Stimulated activated memory B cell treated with anti-CD40 and anti-IgM and Interleukin-4, amounts not matched to agents 10 μg/mL and 1 μg/mL and 100 μg/mL, for 72 hours (primary cell): ENCODE measurements at regions not wholly inside any gene's neighbourhood (a gene's known extent, or its start where the extent isn't known, plus 50 kb on each side); places are given as distances from the start of the nearest gene placed in this dataset.

Experiments used
- ATAC-seq: fragments of 150-1000 bp; cut with Tn5 transposase; 2 replicates; pipeline ENCODE4 v1.10.0; 2021
- H3K27ac Mint-ChIP-seq: one replicate; pipeline ENCODE4 v1.8.0; 2022; ENCODE audit warnings: mild to moderate bottlenecking, mixed read lengths
- H3K27me3 Mint-ChIP-seq: one replicate; pipeline ENCODE4 v1.8.0; 2022; ENCODE audit warnings: mixed read lengths
- H3K36me3 Mint-ChIP-seq: one replicate; pipeline ENCODE4 v1.8.0; 2022; ENCODE audit warnings: mixed read lengths
- H3K4me1 Mint-ChIP-seq: one replicate; pipeline ENCODE4 v1.8.0; 2022; ENCODE audit warnings: mixed read lengths
- H3K4me3 Mint-ChIP-seq: one replicate; pipeline ENCODE4 v1.8.0; 2022; ENCODE audit warnings: mild to moderate bottlenecking, moderate library complexity, mixed read lengths
- H3K9me3 Mint-ChIP-seq: one replicate; pipeline ENCODE4 v1.8.0; 2022; ENCODE audit warnings: mixed read lengths

- Mint-ChIP-seq H3K4me1 (peaks cover 9% of the 10 kb centered on the region), H3K27ac (no peak overlapping the region), H3K4me3 (no peak overlapping the region), H3K27me3 (no peaks in the 10 kb centered on the region), H3K9me3 (peaks cover 4% of the 10 kb centered on the region), H3K36me3 (no peaks in the 10 kb centered on the region)
- no peak for ATAC-seq
These were observed 113.8 kb downstream of the GADD45G start for GRCh38 chr9:89718651-89719050.

GRCh38 chr9:89719202-89719601 lies 114.4 kb downstream of the GADD45G start:
- Mint-ChIP-seq H3K27ac (no peak overlapping the region), H3K4me1 (peaks cover 9% of the 10 kb centered on the region), H3K9me3 (peaks cover 4% of the 10 kb centered on the region), H3K36me3 (no peaks in the 10 kb centered on the region), H3K4me3 (no peak overlapping the region), H3K27me3 (no peaks in the 10 kb centered on the region)
- no peak for ATAC-seq

- H3K27ac Mint-ChIP-seq: no peak overlapping the region
- no peaks in the 10 kb centered on the region for H3K27me3 Mint-ChIP-seq
- H3K9me3 Mint-ChIP-seq: peaks cover 4% of the 10 kb centered on the region
- no peaks in the 10 kb centered on the region for H3K36me3 Mint-ChIP-seq
- ATAC-seq: no peak
- H3K4me3 Mint-ChIP-seq: no peak overlapping the region
- peaks cover 9% of the 10 kb centered on the region for H3K4me1 Mint-ChIP-seq
These were observed 115.9 kb downstream of the GADD45G start for GRCh38 chr9:89720696-89721175.

- no peak for ATAC-seq
- Mint-ChIP-seq H3K27ac (no peak overlapping the region), H3K36me3 (no peaks in the 10 kb centered on the region), H3K4me3 (no peak overlapping the region), H3K27me3 (no peaks in the 10 kb centered on the region), H3K9me3 (peaks cover 4% of the 10 kb centered on the region), H3K4me1 (peaks cover 9% of the 10 kb centered on the region)
These were observed 116.4 kb downstream of the GADD45G start for GRCh38 chr9:89721176-89721700.

- H3K4me1 Mint-ChIP-seq: peaks cover 2% of the 10 kb centered on the region
- H3K36me3 Mint-ChIP-seq: no peaks in the 10 kb centered on the region
- H3K4me3 Mint-ChIP-seq: no peak overlapping the region
- no peak for ATAC-seq
- H3K27ac Mint-ChIP-seq: no peak overlapping the region
- peaks cover 2% of the 10 kb centered on the region for H3K9me3 Mint-ChIP-seq
- H3K27me3 Mint-ChIP-seq: no peaks in the 10 kb centered on the region
These were observed 117.2 kb downstream of the GADD45G start for GRCh38 chr9:89721971-89722530.

GRCh38 chr9:89722712-89723111 lies 117.9 kb downstream of the GADD45G start:
- H3K36me3 Mint-ChIP-seq: no peaks in the 10 kb centered on the region
- no peaks in the 10 kb centered on the region for H3K27me3 Mint-ChIP-seq
- no peak overlapping the region for H3K4me3 Mint-ChIP-seq
- H3K9me3 Mint-ChIP-seq: no peaks in the 10 kb centered on the region
- ATAC-seq: no peak
- no peak overlapping the region for H3K27ac Mint-ChIP-seq
- no peaks in the 10 kb centered on the region for H3K4me1 Mint-ChIP-seq

- no peaks in the 10 kb centered on the region for H3K27me3 Mint-ChIP-seq
- no peaks in the 10 kb centered on the region for H3K4me1 Mint-ChIP-seq
- no peak for ATAC-seq
- no peak overlapping the region for H3K27ac Mint-ChIP-seq
- no peaks in the 10 kb centered on the region for H3K9me3 Mint-ChIP-seq
- no peaks in the 10 kb centered on the region for H3K36me3 Mint-ChIP-seq
- H3K4me3 Mint-ChIP-seq: no peak overlapping the region
These were observed 118.8 kb downstream of the GADD45G start for GRCh38 chr9:89723469-89724100.

- H3K4me1 Mint-ChIP-seq: no peaks in the 10 kb centered on the region
- no peaks in the 10 kb centered on the region for H3K9me3 Mint-ChIP-seq
- no peaks in the 10 kb centered on the region for H3K36me3 Mint-ChIP-seq
- no peak overlapping the region for H3K4me3 Mint-ChIP-seq
- no peak overlapping the region for H3K27ac Mint-ChIP-seq
- no peak for ATAC-seq
- H3K27me3 Mint-ChIP-seq: no peaks in the 10 kb centered on the region
These were observed 119.8 kb downstream of the GADD45G start for GRCh38 chr9:89724659-89725058.

- no peak overlapping the region for H3K4me3 Mint-ChIP-seq
- H3K36me3 Mint-ChIP-seq: no peaks in the 10 kb centered on the region
- H3K4me1 Mint-ChIP-seq: no peaks in the 10 kb centered on the region
- no peak for ATAC-seq
- no peaks in the 10 kb centered on the region for H3K9me3 Mint-ChIP-seq
- no peak overlapping the region for H3K27ac Mint-ChIP-seq
- no peaks in the 10 kb centered on the region for H3K27me3 Mint-ChIP-seq
These were observed 120.5 kb downstream of the GADD45G start for GRCh38 chr9:89725271-89725670.

GRCh38 chr9:89729954-89730530 lies 125.2 kb downstream of the GADD45G start:
- no peak for ATAC-seq
- Mint-ChIP-seq H3K4me1 (peaks cover 7% of the 10 kb centered on the region), H3K9me3 (no peaks in the 10 kb centered on the region), H3K4me3 (no peak overlapping the region), H3K36me3 (no peaks in the 10 kb centered on the region), H3K27ac (no peak overlapping the region), H3K27me3 (no peaks in the 10 kb centered on the region)

GRCh38 chr9:89730715-89731114 lies 125.9 kb downstream of the GADD45G start:
- Mint-ChIP-seq H3K4me1 (peaks cover 7% of the 10 kb centered on the region), H3K36me3 (no peaks in the 10 kb centered on the region), H3K9me3 (no peaks in the 10 kb centered on the region), H3K27ac (no peak overlapping the region), H3K4me3 (no peak overlapping the region), H3K27me3 (no peaks in the 10 kb centered on the region)
- ATAC-seq: no peak

GRCh38 chr9:89731262-89732182 lies 126.7 kb downstream of the GADD45G start:
- Mint-ChIP-seq H3K27me3 (no peaks in the 10 kb centered on the region), H3K4me3 (no peak overlapping the region), H3K4me1 (peaks cover 7% of the 10 kb centered on the region), H3K9me3 (no peaks in the 10 kb centered on the region), H3K27ac (no peak overlapping the region), H3K36me3 (no peaks in the 10 kb centered on the region)
- ATAC-seq: no peak

- H3K27ac Mint-ChIP-seq: no peak overlapping the region
These were observed 127.6 kb downstream of the GADD45G start for GRCh38 chr9:89732295-89732938.

GRCh38 chr9:89732939-89733324 lies 128.1 kb downstream of the GADD45G start:
- no peak for ATAC-seq
- H3K27me3 Mint-ChIP-seq: no peaks in the 10 kb centered on the region

More at GRCh38 chr9:89732295-89732938, 127.6 kb downstream of the GADD45G start:
- Mint-ChIP-seq H3K27me3 (no peaks in the 10 kb centered on the region), H3K36me3 (no peaks in the 10 kb centered on the region), H3K4me1 (peaks cover 7% of the 10 kb centered on the region), H3K4me3 (no peak overlapping the region), H3K9me3 (no peaks in the 10 kb centered on the region)
- ATAC-seq: no peak

GRCh38 chr9:89734600-89735041 lies 129.8 kb downstream of the GADD45G start:
- no peaks in the 10 kb centered on the region for H3K27me3 Mint-ChIP-seq
- H3K4me3 Mint-ChIP-seq: no peak overlapping the region
- no peaks in the 10 kb centered on the region for H3K9me3 Mint-ChIP-seq
- no peaks in the 10 kb centered on the region for H3K36me3 Mint-ChIP-seq
- H3K4me1 Mint-ChIP-seq: peaks cover 20% of the 10 kb centered on the region
- no peak for ATAC-seq
- H3K27ac Mint-ChIP-seq: no peak overlapping the region

More at GRCh38 chr9:89732939-89733324, 128.1 kb downstream of the GADD45G start:
- Mint-ChIP-seq H3K4me3 (no peak overlapping the region), H3K36me3 (no peaks in the 10 kb centered on the region), H3K27ac (no peak overlapping the region), H3K9me3 (no peaks in the 10 kb centered on the region), H3K4me1 (peaks cover 7% of the 10 kb centered on the region)
